Transverse colon (tissue), 4 donors: ENCODE measurements at regions not wholly inside any gene's neighbourhood (a gene's known extent, or its start where the extent isn't known, plus 50 kb on each side); places are given as distances from the start of the nearest gene placed in this dataset.

Source experiments
- DNase-seq: peaks from one replicate; pipeline ENCODE4 v3.0.0-alpha.2; 2019
- H3K27ac ChIP-seq, 4 donors: fragments of 200-600 bp; sonication (generic); 2 replicates each; pipeline ENCODE4 v1.5.1; 2016 to 2018; ENCODE audit warnings: inconsistent platforms in 4 of 4
- H3K27me3 ChIP-seq: fragments of 200-600 bp; sonication (generic); 2 replicates; pipeline ENCODE4 v1.5.1; 2017; ENCODE audit warnings: inconsistent platforms
- H3K36me3 ChIP-seq, 4 donors: fragments of 200-600 bp; sonication (generic); 2 replicates each; pipeline ENCODE4 v1.5.1; 2017 to 2019; ENCODE audit warnings: inconsistent platforms in 4 of 4
- H3K4me1 ChIP-seq, 4 donors: fragments of 200-600 bp; sonication (generic); 2 replicates each; pipeline ENCODE4 v1.5.1; 2017 to 2020; ENCODE audit warnings: inconsistent platforms in 4 of 4
- H3K4me3 ChIP-seq, 4 donors: fragments of 200-600 bp; sonication (generic); 1 replicate in 1 of 4; 2 replicates in 3 of 4; pipeline versions ENCODE4 v1.5.1 to v1.6.1; 2017 to 2019; ENCODE audit warnings: inconsistent platforms in 4 of 4
- H3K9me3 ChIP-seq, 2 donors: fragments of 200-600 bp; sonication (generic); 2 replicates each; pipeline ENCODE4 v1.5.1; 2017 to 2019; ENCODE audit warnings: inconsistent platforms in 2 of 2
- EP300 ChIP-seq: sonication (generic); formaldehyde crosslinking; IDR thresholded peaks from one replicate; pipeline ENCODE4 v1.6.1; 2017; ENCODE audit warnings: antibody characterized with exemption, low read depth
- POLR2A ChIP-seq: fragments of 450-650 bp; IDR thresholded peaks from one replicate; pipeline ENCODE4 v1.6.1; 2016; ENCODE audit warnings: antibody characterized with exemption, mild to moderate bottlenecking, moderate library complexity
- POLR2AphosphoS5 ChIP-seq, 3 donors: sonication (generic); formaldehyde crosslinking; IDR thresholded peaks; one replicate each; pipeline ENCODE4 v1.6.1; 2016; ENCODE audit warnings: antibody characterized with exemption in 3 of 3
- WGBS, 2 donors: methylation state at CpG; one replicate each; pipeline ENCODE4 v1.1.5; 2018; ENCODE audit warnings: low coverage in 1 of 2; 5-methylcytosine and 5-hydroxymethylcytosine counted together
- in situ Hi-C, 4 donors: fragments of 200-750 bp; cut with MboI; loops; one replicate each; pipeline versions ENCODE4 v1.15.0 to v1.15.1; 2017; ENCODE audit warnings: low sequenced_read_pairs in 3 of 4, low pct_ligation_motif_present in 1 of 4, low pct_unique_long_range_greater_than_20kb in 1 of 4
- intact Hi-C: fragments of 100-400 bp; cut with DNase I; formaldehyde crosslinking; loops from one replicate; pipeline ENCODE4 v1.15.1; 2023; ENCODE audit warnings: low total_unique reads
- TF ChIP-seq, protein P1 (sequence below), 5 experiments: fragments of 200-600 bp in 3 of 5; fragments of 450-650 bp in 2 of 5; sonication (generic) in 3 of 5; IDR thresholded peaks; 1 replicate in 2 of 5; 2 replicates in 3 of 5; pipeline ENCODE4 v1.5.1; 2016 to 2017; ENCODE audit warnings: antibody characterized with exemption in 5 of 5, inconsistent platforms in 3 of 5, mild to moderate bottlenecking in 2 of 5, moderate library complexity in 1 of 5

DNA sequence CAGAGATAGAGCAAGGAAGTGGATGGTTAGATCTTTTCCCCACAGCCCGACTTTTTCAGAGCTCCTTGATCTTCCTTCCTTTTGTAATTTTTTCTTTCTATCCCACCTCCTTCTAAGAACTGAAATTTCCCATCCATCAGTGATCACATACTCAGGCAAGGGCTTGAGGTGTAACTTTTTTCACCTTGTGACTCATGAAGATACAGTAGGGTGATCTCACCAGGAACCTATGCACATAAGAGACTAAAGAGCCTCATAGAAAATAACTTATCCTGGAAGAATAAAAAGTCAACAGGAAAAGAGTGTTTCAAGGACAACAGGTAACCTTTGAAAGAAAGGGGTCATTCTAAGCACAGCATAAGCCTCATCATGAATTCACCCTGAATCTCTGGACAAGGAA lies 131.2 kb upstream of the HCCS start:
- H3K4me3 ChIP-seq, result no peak overlapping the region
- 62% methylated on average over 1 of the region's 1 CpG; no CpG with 5 or more reads in 1 of the 2 donors for WGBS, 2 donors
- no peaks in the 10 kb centered on the region for H3K9me3 ChIP-seq
- no peak for DNase-seq
- no peak for TF ChIP-seq POLR2AphosphoS5 (IDR thresholded peaks at IDR 0.05)
- no peak for TF ChIP-seq EP300
- TF ChIP-seq, protein P1, sequence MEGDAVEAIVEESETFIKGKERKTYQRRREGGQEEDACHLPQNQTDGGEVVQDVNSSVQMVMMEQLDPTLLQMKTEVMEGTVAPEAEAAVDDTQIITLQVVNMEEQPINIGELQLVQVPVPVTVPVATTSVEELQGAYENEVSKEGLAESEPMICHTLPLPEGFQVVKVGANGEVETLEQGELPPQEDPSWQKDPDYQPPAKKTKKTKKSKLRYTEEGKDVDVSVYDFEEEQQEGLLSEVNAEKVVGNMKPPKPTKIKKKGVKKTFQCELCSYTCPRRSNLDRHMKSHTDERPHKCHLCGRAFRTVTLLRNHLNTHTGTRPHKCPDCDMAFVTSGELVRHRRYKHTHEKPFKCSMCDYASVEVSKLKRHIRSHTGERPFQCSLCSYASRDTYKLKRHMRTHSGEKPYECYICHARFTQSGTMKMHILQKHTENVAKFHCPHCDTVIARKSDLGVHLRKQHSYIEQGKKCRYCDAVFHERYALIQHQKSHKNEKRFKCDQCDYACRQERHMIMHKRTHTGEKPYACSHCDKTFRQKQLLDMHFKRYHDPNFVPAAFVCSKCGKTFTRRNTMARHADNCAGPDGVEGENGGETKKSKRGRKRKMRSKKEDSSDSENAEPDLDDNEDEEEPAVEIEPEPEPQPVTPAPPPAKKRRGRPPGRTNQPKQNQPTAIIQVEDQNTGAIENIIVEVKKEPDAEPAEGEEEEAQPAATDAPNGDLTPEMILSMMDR (IDR thresholded peaks at IDR 0.05), result no peak
- TF ChIP-seq POLR2A, result no peak
- no peaks in the 10 kb centered on the region for H3K4me1 ChIP-seq
- intact Hi-C loops, result no loop called here
- H3K27me3 ChIP-seq, result no peaks in the 10 kb centered on the region
- no peak overlapping the region for H3K27ac ChIP-seq
- H3K36me3 ChIP-seq, result no peaks in the 10 kb centered on the region
- in situ Hi-C loops, result no loop called here

DNA sequence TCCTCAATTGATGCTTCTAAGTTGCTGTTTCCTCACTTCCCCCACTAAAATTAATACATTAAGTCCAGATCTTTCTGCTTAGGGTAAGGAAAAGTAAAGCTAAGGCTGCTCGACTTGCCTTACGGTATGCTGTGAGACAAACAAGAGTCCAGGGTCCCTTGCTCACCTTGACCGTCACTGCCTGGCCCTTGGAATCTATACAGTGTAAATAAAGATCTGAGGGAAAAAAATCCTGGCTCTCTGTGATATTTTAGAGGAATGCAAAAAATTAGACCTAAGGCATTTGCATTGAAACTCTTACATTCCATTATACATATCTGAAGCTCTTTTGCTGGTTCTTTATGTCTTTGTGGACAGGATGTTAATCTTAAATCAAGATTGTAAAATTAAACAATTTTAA lies 129.6 kb upstream of the HCCS start:
- TF ChIP-seq POLR2A (no peak), POLR2AphosphoS5 (IDR thresholded peaks at IDR 0.05) (no peak), EP300 (no peak)
- TF ChIP-seq, protein P1 (IDR thresholded peaks at IDR 0.05), result no peak
- DNase-seq, result no peak
- no peaks in the 10 kb centered on the region for H3K36me3 ChIP-seq
- intact Hi-C loops, result no loop called here
- no peaks in the 10 kb centered on the region for H3K9me3 ChIP-seq
- no peaks in the 10 kb centered on the region for H3K4me1 ChIP-seq
- H3K27ac ChIP-seq, result no peak overlapping the region
- no peaks in the 10 kb centered on the region for H3K27me3 ChIP-seq
- H3K4me3 ChIP-seq, result no peak overlapping the region
- WGBS, 2 donors, result 81% methylated on average over 3 of the region's 3 CpGs; no CpG with 5 or more reads in 1 of the 2 donors
- in situ Hi-C loops, result no loop called here

DNA sequence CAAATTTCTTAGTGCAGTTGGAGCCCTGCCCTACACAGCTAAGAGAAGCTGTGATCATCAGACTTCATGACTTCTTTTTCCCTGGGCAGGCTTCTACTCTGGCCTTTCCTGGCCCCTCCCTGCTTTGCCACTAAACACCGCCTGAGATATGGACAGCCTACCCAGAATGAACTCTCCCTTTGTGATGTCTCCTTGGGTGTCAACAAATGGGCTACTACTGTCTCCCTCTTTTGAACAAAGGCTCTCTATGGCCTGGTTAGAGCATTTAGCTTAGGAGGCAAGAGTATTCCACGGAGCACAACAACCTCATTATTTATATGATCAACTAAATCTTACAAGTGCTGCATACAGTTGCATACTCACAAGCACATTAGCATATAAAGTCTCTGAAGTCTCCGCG lies 127.6 kb upstream of the HCCS start:
- H3K27ac ChIP-seq, result no peak overlapping the region
- H3K4me3 ChIP-seq, result no peak overlapping the region
- TF ChIP-seq POLR2A, result no peak
- no peak for TF ChIP-seq EP300
- TF ChIP-seq, protein P1 (IDR thresholded peaks at IDR 0.05), result no peak
- no peak for TF ChIP-seq POLR2AphosphoS5 (IDR thresholded peaks at IDR 0.05)
- H3K27me3 ChIP-seq, result no peaks in the 10 kb centered on the region
- WGBS, 2 donors, result 81% methylated on average over 4 of the region's 4 CpGs; no CpG with 5 or more reads in 1 of the 2 donors
- intact Hi-C loops (no loop called here), in situ Hi-C loops (no loop called here)
- no peaks in the 10 kb centered on the region for H3K36me3 ChIP-seq
- H3K9me3 ChIP-seq, result no peaks in the 10 kb centered on the region
- DNase-seq, result no peak
- no peaks in the 10 kb centered on the region for H3K4me1 ChIP-seq

DNA sequence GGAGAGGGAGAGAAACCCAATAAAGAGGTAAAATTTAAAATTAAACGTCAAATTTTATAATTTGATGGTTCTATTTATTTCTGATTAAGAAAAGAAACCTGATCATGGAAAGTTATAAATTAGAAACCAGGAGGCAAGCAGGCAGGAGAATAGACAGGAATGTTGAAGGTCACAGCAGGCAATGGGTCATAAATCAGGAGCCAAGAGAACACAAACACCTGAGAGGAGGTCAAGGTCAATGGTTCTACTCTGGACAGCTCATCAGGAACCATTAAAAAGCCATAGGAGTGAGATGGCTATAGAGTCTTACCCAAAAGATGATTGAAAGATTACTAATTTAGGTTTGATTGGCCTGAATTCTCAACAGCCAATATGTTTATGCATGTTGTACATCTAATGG lies 126.9 kb upstream of the HCCS start:
- Histone ChIP-seq H3K9me3 (no peaks in the 10 kb centered on the region), H3K4me3 (no peak overlapping the region), H3K27me3 (no peaks in the 10 kb centered on the region), H3K4me1 (no peaks in the 10 kb centered on the region), H3K36me3 (no peaks in the 10 kb centered on the region), H3K27ac (no peak overlapping the region)
- DNase-seq, result no peak
- TF ChIP-seq, protein P1 (IDR thresholded peaks at IDR 0.05), result no peak
- TF ChIP-seq POLR2AphosphoS5 (IDR thresholded peaks at IDR 0.05) (no peak), EP300 (no peak), POLR2A (no peak)
- intact Hi-C loops (no loop called here), in situ Hi-C loops (no loop called here)
- 68% methylated on average over 1 of the region's 1 CpG; no CpG with 5 or more reads in 1 of the 2 donors for WGBS, 2 donors
